ENCODE measurements at regions not wholly inside any gene's neighbourhood (a gene's known extent, or its start where the extent isn't known, plus 50 kb on each side); places are given as distances from the start of the nearest gene placed in this dataset.
"Not testable (repeated sequence)": the region's sequence is repeated elsewhere in the genome, so short reads cannot be mapped to it uniquely, and the experiment has no call there.

DNA sequence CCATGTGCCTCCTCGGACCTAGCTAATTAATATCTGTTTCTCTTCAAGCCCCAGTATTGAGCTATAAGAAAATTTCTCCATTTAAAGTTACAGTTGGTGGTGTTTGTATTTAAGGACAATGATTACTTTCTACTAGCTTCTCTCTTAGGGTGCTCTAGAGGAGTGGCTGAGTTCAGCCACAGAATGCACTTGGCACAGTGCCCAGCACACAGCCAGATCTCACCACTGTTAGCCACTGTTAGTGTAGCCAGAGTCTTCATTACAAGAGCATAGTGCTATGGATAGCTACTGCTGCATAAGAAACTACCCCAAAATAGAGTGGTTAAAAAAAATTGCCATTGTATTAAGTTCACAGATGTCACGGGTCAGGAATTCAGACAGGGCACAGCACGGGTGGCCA is 421.3 kb downstream of the BCOR start:
- no peak for DNase-seq (ENCODE audit: low spot score)

DNA sequence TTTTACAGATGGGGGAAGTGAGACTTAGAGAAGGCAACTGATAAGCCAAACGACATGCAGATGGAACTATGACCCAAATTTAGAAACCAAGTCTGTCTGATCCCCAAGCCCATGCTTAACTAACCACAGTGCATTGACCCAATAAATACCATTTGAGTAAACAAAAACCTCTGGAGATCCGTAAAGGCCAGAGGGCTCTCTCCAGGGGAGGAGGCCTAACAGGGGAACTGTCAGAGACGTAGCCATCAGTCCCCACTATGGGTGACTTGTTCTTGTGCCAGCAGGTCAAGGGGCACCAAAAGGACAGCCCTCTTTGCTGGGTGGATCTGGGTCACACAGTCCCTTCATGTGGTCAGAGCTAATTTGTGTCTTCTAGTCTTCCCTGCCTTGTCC is 420.2 kb downstream of the BCOR start:
- no peak for DNase-seq (ENCODE audit: low spot score)

DNA sequence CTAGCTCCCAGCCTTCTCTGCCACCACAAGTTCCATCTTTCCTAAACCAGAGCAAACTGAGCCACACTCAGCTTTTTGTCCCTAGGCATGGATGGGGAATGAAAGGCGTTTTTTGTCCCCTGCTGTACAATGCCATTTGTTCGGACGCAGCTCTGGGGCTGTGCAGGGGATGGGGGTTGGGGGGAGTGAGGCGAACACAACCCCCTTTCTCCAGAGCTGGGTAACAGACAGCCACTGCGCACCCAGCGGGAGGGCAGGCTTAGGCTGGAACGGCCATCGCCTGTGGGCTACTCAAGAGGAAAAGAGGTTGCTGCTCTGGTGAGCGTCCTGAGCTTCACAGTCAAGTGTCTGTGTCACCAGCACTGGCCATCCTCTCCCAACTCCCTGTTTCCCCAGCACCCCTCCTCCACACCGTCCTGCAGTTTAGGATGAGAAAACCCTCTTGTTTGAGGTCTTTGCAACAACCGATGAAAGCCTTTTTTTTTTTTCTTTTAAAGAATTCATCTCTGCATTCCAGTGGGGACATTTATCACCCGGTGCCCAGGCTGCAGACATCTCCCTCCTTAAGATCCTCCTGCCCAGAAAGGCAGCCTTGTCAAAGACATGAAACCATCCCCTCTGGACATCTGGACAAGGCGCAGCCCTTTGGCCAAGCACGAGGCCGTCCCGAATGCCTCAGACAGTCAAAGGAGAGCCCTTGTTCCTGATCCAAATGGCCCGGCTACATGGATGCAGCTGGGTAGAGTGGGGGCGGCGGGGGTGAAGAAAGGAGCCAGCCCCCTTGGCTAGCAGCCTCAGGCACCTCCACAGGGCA is 419.6 kb downstream of the BCOR start:
- DNase-seq (ENCODE audit: low spot score): no peak

DNA sequence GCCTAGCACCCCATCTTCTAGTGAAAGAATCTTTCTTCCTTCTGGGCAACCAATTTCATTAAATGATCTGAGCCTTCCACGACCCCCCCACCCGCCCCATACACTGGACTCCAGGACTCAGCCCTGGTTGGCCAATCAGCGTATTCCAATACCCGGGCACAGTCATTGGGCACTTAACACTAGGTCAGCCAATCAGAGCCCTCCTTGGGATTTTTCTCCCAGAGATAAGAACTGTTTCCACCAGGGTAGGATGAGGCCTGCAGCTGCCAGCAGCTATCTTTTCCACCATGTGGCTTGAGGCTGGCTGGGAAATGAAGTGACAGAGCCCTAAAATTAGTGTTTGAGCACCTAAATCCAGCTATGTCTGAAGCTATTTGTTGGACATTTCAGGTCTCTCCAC is 418.8 kb downstream of the BCOR start:
- no peak for DNase-seq (ENCODE audit: low spot score)

DNA sequence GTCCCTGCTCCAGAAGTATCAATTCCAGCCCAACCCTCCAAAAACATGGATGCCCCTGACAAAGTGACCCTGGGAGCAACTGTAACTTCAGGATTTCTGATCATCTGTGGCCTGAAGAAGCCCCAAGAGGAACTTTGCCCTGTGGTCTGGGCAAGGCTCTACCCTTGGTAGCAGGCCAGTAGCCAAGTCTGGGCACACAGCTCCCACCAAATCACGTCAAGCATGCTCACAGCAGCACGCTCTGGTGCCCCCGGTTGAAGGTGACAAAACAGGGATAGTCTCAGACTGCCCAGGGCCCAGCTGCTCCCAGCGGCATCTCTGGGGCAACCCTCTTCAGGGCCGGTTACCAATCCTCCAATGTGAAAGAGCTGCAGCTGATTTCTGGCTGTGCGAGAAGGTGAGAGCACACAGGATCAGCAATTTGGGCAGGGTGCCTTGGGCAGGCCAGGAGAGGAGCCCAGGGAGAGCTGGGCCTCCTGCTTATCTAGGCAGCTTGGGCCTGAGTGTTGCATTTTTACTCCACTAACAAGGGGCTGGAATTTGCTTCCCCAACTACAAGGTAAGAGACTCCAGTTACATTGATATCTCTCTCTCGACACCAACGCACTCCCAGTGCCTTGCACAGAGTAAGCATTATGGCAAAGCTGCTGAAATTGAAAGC is 418.1 kb downstream of the BCOR start:
- no peak for DNase-seq (ENCODE audit: low spot score)

DNA sequence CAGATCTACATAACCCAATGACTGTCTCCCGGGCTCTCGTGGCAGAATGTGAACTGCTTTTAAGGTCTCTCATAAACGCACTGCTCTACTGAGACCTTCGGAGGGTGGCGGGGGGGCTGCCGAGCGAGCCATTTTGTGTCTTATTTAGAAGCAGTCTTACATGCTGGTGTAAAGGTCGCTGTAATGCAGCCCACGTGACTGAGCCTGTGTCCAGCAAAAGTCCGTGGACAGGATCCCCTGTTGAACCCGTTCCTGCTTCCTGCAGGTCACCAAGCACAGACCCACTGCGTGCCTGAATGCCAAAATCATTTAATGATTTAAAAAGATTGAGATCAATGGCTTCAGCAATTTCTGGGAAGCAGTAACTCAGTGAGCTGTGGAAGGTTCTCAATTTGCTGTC is 415.9 kb downstream of the BCOR start:
- no peak for DNase-seq (ENCODE audit: low spot score)

DNA sequence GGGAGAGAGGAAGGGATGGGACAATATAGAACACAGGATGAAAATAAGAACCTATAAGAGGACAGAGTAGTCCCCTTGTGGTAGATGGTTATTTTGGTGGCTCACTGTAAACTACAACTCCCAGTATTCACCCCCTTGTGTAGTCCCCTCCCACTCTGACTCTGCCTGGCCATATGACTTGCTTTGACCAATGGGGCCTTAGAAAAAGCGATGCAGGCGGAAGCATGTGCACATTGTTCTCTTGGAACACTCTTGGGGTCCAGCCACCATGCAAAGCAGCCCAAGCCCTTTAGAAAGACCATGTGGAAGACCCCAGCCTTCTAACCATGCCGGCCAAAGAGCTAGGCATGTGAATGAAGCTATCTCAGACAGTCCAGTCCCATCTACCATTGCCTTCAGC is 415.0 kb downstream of the BCOR start:
- no peak for DNase-seq (ENCODE audit: low spot score)

DNA sequence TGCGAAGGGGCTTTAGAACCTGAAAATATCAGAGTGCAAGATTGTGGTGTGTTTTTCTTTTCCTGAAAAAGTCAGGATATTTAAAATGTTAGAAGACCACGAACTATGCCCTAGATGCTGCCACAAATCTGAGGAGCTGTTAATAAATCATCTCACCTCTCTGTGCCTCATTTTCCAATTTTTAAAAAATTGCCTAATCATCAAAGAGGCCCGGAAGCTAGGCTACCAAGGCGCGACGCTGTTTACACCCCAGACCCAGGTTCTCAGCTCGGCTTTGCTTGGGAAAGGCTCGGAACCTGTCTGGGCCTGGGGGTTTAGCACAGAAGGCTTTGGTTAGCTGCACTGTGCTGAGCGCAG is 409.6 kb downstream of the BCOR start:
- DNase-seq (ENCODE audit: low spot score): no peak

DNA sequence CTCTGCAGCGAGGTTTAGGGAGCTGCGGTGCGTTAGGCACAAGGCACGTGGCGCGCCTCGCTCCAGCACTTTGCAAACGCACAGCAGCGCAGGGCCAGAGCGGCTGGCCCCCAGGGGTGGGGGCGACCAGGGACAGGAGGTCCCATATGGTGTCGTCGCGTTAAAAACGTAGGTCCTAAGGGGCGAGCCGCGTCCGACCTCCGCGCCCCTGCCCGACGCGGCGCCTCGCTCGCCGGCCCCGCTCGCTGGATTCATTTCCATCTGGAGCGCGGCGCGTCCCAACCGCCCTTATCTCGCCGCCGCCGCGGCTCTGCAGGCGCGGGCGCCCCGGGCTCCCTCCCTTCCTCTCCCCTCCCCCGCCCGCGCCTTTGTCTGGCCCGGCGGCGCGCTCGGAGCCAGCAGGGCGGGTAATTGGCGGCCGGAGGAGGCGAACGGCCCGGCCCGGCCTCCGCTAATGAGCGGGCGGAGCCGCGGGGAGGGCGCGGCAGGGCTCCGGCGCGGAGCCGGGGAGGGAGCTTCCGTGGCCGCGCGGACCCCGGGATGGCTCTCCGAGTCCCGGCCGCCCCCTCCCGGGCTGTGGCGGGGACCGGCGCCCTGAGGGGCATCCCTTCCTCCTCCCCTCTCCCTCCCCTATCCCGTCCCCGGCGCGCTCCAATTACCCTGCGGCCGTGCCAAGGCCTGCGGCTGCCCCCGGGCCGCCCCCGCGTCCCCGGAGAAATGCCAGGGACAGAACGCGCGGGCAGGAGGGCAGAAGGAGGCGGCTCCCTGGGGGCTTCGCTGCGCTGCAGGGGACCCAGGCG is 409.0 kb downstream of the BCOR start:
- DNase-seq (ENCODE audit: low spot score): no peak

DNA sequence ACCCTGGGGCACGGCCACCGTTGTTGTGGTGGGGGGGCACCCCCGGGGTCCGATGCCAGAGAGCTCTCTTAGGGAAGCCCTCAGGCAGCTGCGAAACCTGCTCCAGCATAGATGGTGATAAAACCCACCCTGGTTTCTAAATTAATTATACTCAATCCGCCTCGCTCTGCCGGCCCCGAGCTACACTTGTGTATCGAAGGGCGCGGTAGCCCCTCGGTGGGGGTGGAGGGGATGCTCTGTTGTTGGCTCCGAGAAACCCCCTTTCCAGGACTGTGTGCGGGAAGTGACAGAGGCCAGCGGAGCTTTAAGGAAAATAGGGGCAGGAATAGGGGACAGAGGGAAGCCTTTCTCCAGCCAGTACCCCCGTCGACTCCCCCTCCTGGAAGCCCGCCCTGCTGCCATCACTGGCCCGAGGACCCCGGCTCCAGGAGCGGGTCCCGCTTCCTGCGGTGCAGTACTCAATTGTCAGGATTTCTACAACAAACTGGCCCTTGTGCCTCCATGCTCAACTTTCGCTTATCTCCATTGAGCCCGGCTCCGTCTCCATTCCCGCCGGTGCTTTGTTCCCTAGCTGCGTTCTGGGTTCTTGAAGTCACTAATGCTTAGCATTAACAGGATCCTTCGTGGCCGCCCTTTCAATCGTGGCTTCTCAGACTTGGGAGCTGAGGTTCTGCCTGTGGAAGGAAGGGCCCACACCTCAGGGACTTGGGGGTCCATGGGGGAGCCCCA is 408.2 kb downstream of the BCOR start:
- DNase-seq (ENCODE audit: low spot score): no peak

DNA sequence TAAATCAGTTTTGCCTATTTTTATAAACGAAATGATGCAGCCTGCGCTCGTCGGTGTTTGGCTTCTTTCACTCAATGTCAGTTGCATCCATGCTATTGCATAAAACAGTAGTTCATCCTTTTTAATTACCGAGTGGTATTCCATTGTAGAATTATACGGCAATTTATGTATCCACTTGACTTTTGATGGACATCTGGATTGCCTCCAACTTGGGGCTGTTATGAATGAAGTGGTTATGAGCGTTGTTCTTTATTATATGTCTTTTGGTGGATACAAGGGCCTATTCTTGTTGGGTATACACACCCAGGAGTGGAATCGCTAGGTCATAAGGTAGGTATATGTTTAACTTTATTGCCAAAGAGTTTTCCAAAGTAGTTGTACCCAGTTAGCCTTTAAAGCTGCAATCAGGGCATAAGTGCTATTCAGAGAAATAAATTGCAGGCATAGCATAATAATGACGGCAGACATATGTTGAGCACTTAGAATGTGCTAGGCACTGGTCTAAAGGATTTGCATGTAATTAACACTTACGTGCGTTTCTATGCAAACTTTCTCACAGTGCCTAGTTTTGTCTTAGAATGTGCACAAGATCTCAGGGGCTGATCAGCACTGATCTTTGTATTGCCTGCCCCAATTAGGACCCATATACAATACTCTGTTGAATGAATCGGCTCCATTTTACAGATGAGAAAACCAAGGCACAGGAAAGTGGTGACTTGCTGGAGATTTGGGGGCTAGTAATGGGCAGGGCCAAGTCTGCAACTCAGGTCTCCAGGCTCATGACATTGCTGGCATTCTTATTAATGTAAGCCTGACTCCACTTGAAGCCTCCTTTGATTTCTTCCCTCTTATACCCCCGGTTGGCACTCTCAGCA is 407.0 kb downstream of the BCOR start:
- DNase-seq (ENCODE audit: low spot score): no peak

DNA sequence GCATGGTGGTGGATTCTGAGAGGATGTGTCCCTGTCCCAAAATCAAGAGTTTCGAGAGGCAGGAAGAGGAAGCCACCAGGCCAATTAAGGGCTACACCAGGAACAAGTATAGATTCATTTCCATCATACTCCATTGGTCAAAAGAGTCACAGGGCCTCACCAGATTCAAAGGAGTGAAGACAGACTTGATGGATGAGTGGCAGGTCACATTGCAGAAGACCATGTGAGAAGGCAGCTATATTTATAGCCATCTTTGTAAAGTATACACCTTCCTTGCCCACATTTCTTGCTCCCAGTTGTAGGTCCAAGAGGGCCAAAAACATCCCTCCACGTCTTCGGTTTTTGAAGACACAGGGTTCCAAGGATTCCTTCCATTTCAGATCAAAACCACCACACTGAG is 406.0 kb downstream of the BCOR start:
- DNase-seq (ENCODE audit: low spot score): no peak

DNA sequence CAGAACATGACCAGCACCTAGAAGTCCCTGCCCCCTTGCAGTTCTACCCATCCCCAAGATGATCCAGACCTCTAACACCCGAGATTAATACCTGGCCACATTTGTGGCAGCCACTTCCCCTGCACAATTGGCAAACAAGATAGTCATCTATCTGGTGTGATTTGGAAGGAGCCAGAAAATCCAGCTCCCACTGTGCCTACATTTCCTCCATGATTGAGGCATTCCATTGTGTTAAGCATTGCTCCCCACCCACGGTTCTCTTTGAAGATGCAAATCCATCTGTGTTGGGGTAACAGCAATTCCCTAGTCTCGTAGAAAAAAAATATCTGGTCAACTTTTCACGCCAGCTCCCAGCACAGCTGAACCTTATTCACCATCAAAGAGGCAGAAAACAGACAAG is 405.0 kb downstream of the BCOR start:
- DNase-seq (ENCODE audit: low spot score): no peak

DNA sequence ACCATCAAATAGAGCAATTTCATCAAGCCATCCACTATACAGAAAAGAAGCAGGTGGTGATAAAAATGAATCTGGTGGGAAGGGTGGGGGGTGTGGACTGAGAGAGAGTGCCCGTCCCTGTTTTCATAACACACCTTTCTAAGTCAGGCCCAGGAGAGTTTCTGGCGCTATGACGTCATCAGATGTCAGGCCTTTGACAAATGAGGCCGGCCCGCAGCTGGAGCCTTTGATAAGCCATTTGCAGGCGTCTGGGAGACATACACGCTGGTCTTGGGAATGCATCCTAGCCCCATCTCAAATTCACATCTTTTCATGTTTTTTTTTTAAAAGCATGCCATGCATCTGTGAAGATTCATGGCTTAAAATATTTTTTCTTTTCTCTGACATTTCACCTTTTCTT is 404.5 kb downstream of the BCOR start:
- DNase-seq (ENCODE audit: low spot score): no peak

DNA sequence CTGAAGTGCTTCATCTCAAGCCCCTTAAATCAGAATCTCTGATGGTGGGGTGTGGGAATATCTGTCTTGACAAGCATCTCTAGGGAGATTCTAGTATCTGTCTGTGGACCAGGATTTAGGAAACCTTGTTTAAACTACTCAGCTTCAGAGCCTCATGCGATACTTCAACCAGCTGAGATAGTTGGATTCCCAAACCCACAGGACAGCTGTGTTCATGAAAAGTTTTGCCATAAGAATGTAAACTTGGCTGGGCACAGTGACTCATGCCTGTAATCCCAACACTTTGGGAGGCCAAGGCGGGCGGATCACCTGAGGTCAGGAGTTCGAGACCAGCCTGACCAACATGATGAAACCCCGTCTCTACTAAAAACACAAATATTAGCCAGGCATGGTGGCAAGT is 395.1 kb downstream of the BCOR start:
- DNase-seq (ENCODE audit: low spot score): not testable (repeated sequence)

DNA sequence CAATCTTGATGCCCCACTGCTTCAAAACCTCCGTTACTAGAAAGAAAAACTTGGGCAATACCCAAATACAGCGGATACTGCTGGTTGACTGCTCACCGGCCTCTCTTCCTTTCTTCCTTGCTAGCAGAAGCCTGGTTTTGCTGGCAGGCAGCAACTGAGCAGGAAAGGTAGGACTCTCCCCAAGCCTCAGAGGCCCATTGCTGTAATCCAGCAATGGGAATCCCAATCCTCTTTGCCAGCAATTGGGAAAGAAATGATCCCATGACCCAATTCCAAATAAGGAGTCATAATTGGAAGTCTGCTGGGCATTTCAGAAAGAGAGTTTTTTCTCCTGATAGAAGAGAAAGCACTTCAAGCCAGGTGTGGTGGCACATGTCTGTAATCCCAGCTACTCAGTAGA is 394.5 kb downstream of the BCOR start:
- DNase-seq (ENCODE audit: low spot score): no peak

DNA sequence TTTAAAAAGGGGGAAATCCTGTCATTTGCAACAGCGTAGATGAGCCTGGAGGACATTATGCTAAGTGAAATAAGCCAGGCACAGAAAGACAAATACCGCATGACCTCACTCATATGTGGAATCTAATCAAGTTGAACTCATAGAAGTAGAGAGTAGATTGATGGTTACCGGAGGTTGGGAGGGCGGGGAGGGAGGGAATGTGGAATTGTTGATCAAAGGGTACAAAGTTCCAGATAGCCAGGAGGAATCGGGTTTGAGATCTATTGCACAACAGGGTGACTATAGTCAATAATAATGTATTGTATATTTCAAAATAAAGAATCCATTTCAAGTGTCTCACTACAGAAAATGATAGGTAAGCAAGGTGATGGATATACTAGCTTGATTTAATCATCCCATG is 393.2 kb downstream of the BCOR start:
- no peak for DNase-seq (ENCODE audit: low spot score)

DNA sequence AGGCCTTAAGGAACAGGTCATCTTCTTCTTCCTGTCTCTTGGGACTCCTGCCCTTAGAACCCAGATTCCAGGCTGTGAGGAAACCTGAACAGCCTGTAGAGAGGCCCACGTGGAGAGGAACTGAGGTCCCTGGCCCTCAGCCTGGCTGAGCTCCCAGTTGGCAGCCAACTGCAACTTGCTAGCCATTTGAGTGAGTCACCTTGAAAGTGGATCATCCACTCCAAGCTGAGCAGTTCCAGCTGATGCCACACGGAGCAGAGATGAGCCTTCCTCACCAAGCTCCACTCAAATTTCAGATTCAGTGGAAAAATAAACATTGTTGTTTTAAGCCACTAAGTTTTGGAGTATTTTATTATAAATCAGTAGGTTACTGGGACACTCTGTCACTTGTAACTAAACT is 392.5 kb downstream of the BCOR start:
- DNase-seq (ENCODE audit: low spot score): no peak

DNA sequence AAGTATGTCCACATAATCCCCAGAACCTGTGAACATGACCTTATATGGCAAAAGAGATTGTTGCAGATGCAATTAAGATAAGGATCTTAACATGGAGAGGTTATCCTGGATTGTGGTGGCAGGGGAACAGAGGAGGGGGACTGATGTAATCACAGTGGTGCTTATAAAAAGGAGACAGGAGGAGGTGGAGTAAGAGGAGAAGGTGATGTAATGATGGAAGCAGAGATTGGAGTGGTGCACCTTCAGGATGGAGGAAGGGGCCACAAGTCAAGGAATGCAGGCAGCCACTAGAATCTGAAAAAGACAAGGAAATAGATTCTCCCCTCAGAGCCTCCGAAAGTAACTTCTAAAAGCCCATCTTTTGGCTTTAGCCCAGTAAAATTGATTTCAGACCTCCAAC is 388.4 kb downstream of the BCOR start:
- DNase-seq (ENCODE audit: low spot score): no peak

DNA sequence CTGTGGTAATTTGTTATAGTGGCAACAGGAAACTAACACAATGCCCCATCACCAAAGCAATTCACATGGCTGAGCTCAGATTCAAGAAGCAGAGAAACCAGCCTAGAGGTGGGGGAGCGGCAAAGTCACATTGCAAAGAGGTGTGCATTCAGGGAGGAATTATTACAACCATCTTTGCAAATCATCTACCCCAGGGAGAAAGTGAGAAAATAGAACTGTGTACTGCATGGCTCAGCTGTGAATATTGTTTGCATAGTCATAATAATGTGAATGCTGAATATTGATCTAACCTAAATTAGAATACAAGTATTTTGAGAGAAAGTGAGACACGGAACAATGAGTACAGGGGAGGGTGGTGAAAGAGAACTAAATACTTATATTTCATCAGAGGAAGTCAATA is 387.9 kb downstream of the BCOR start:
- no peak for DNase-seq (ENCODE audit: low spot score)

DNA sequence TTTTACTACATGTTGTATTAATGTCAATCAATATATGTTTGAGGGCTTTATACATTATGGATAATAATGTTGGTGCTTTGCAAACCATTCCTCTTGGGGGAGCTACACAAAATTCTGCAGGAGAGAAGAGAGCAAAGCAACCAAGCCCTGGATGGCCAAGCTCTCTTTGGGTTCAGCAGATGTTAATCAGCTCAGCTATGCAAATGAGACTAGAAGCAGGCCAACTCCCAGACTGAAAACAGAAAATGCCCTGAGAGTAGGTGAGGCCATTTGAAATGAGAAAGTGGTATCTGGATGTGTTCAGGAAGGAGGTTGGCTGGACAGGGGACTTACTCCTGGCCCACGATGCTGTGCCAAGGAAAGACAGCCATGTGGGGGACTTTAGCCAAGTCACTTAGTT is 387.0 kb downstream of the BCOR start:
- no peak for DNase-seq (ENCODE audit: low spot score)

DNA sequence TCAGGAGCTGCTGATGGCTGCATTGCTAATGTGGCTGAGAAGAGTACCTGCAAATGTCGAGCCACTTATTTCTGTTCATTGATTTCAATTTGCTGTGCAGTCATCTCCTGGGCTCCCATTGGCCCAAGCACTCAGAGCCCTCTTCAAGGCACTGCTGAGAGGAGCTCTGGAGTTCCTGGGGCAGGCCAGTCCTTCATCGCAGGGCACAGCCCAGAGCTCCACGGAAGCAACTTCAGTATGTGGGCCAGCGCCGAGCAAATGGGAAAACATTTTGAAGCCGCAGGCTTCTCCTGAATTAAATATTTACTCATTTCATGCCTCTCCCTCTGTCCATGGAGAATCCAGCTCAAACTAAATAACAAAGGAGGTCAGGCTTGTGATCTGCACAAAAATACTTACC is 383.3 kb downstream of the BCOR start:
- DNase-seq (ENCODE audit: low spot score): no peak
